ENCODE measurements at regions not wholly inside any gene's neighbourhood (a gene's known extent, or its start where the extent isn't known, plus 50 kb on each side); places are given as distances from the start of the nearest gene placed in this dataset.

- H3K27ac ChIP-seq (ENCODE audit: extremely low read depth, low read depth, low read length), result no peak overlapping the region
- POLR2A ChIA-PET, result no interaction called here
- CTCF ChIA-PET, result no interaction called here
- H3K9me3 ChIP-seq (ENCODE audit: control insufficient read depth, insufficient read depth, low read depth, low read length), result no peaks in the 10 kb centered on the region
- TF ChIP-seq GLIS1 (tag by site-specific recombination; IDR thresholded peaks at IDR 0.05) (no peak), ATF2 (tag by site-specific recombination; IDR thresholded peaks at IDR 0.05; ENCODE audit: low read depth) (no peak), ZNF501 (tag by site-specific recombination; IDR thresholded peaks at IDR 0.05) (no peak), ZNF221 (tag by site-specific recombination; IDR thresholded peaks at IDR 0.05; ENCODE audit: borderline replicate concordance) (no peak), ZNF654 (tag by site-specific recombination; IDR thresholded peaks at IDR 0.05; ENCODE audit: low read depth) (no peak), AEBP2 (tag by site-specific recombination; IDR thresholded peaks at IDR 0.05; ENCODE audit: borderline replicate concordance) (no peak), ZBTB10 (tag by site-specific recombination; IDR thresholded peaks at IDR 0.05) (no peak), ZNF558 (tag by site-specific recombination; IDR thresholded peaks at IDR 0.05) (no peak), ZNF121 (tag by site-specific recombination; IDR thresholded peaks at IDR 0.05) (no peak), ZNF660 (tag by site-specific recombination; IDR thresholded peaks at IDR 0.05) (no peak), ZNF239 (tag by site-specific recombination; IDR thresholded peaks at IDR 0.05) (no peak), ZBTB20 (tag by site-specific recombination; IDR thresholded peaks at IDR 0.05) (no peak), ZNF639 (tag by site-specific recombination; IDR thresholded peaks at IDR 0.05) (no peak), ZNF426 (tag by site-specific recombination; IDR thresholded peaks at IDR 0.05) (no peak), ZNF585B (tag by site-specific recombination; IDR thresholded peaks at IDR 0.05) (no peak), ZNF37A (tag by site-specific recombination; IDR thresholded peaks at IDR 0.05) (no peak)
- TF ChIP-seq, protein P1, sequence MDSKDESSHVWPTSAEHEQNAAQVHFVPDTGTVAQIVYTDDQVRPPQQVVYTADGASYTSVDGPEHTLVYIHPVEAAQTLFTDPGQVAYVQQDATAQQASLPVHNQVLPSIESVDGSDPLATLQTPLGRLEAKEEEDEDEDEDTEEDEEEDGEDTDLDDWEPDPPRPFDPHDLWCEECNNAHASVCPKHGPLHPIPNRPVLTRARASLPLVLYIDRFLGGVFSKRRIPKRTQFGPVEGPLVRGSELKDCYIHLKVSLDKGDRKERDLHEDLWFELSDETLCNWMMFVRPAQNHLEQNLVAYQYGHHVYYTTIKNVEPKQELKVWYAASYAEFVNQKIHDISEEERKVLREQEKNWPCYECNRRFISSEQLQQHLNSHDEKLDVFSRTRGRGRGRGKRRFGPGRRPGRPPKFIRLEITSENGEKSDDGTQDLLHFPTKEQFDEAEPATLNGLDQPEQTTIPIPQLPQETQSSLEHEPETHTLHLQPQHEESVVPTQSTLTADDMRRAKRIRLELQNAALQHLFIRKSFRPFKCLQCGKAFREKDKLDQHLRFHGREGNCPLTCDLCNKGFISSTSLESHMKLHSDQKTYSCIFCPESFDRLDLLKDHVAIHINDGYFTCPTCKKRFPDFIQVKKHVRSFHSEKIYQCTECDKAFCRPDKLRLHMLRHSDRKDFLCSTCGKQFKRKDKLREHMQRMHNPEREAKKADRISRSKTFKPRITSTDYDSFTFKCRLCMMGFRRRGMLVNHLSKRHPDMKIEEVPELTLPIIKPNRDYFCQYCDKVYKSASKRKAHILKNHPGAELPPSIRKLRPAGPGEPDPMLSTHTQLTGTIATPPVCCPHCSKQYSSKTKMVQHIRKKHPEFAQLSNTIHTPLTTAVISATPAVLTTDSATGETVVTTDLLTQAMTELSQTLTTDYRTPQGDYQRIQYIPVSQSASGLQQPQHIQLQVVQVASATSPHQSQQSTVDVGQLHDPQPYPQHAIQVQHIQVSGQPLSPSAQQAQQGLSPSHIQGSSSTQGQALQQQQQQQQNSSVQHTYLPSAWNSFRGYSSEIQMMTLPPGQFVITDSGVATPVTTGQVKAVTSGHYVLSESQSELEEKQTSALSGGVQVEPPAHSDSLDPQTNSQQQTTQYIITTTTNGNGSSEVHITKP (tag by site-specific recombination; IDR thresholded peaks at IDR 0.05), result no peak
- TF ChIP-seq, protein P2, sequence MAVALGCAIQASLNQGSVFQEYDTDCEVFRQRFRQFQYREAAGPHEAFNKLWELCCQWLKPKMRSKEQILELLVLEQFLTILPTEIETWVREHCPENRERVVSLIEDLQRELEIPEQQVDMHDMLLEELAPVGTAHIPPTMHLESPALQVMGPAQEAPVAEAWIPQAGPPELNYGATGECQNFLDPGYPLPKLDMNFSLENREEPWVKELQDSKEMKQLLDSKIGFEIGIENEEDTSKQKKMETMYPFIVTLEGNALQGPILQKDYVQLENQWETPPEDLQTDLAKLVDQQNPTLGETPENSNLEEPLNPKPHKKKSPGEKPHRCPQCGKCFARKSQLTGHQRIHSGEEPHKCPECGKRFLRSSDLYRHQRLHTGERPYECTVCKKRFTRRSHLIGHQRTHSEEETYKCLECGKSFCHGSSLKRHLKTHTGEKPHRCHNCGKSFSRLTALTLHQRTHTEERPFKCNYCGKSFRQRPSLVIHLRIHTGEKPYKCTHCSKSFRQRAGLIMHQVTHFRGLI (tag by site-specific recombination; IDR thresholded peaks at IDR 0.05), result no peak
- no peak overlapping the region for H3K4me3 ChIP-seq (ENCODE audit: low read depth, low read length)
- H3K4me1 ChIP-seq (ENCODE audit: control insufficient read depth, insufficient read depth, low read length), result no peaks in the 10 kb centered on the region
- no peaks in the 10 kb centered on the region for H3K36me3 ChIP-seq (ENCODE audit: control insufficient read depth in 2 of 2, insufficient read depth in 1 of 2, low read length in 2 of 2)
Measured at GRCh38 chr13:47039106-47039505, 142.3 kb upstream of the HTR2A start.
